Endothelial cell (in vitro differentiated cells): ENCODE measurements at regions not wholly inside any gene's neighbourhood (a gene's known extent, or its start where the extent isn't known, plus 50 kb on each side); places are given as distances from the start of the nearest gene placed in this dataset.

Experiments used
- DNase-seq: peaks from one replicate; pipeline ENCODE4 v3.0.0; 2021; ENCODE audit warnings: low spot score
- H3K27ac Mint-ChIP-seq: one replicate; pipeline ENCODE4 v1.8.0; 2021; ENCODE audit warnings: mixed read lengths, inconsistent platforms; ENCODE audit not compliant: unreplicated experiment
- H3K27me3 Mint-ChIP-seq: one replicate; pipeline ENCODE4 v1.8.0; 2021; ENCODE audit warnings: mild to moderate bottlenecking, moderate library complexity, mixed read lengths, inconsistent platforms; ENCODE audit not compliant: unreplicated experiment
- H3K36me3 Mint-ChIP-seq: one replicate; pipeline ENCODE4 v1.8.0; 2021; ENCODE audit warnings: mild to moderate bottlenecking, low read depth, mixed read lengths, inconsistent platforms; ENCODE audit not compliant: unreplicated experiment
- H3K4me1 Mint-ChIP-seq: one replicate; pipeline ENCODE4 v1.8.0; 2021; ENCODE audit warnings: mild to moderate bottlenecking, mixed read lengths, inconsistent platforms; ENCODE audit not compliant: unreplicated experiment
- H3K4me3 Mint-ChIP-seq: one replicate; pipeline ENCODE4 v1.8.0; 2021; ENCODE audit warnings: mild to moderate bottlenecking, mixed read lengths, inconsistent platforms; ENCODE audit not compliant: unreplicated experiment
- H3K9me3 Mint-ChIP-seq: one replicate; pipeline ENCODE4 v1.8.0; 2021; ENCODE audit warnings: mixed read lengths, inconsistent platforms; ENCODE audit not compliant: unreplicated experiment
- CTCF ChIP-seq: fragments of 200-600 bp; sonication (generic); IDR thresholded peaks from one replicate; pipeline ENCODE4 v1.5.0; 2021; ENCODE audit warnings: antibody characterized with exemption; ENCODE audit not compliant: unreplicated experiment

GRCh38 chr12:90407841-90408240 lies 547.1 kb downstream of the CCER1 start:
- TF ChIP-seq CTCF = no peak
- DNase-seq = no peak
- Mint-ChIP-seq H3K27ac (no peak overlapping the region), H3K9me3 (no peaks in the 10 kb centered on the region), H3K4me1 (no peaks in the 10 kb centered on the region), H3K36me3 (no peaks in the 10 kb centered on the region), H3K4me3 (no peak overlapping the region), H3K27me3 (no peaks in the 10 kb centered on the region)

GRCh38 chr12:90404071-90404470 lies 550.9 kb downstream of the CCER1 start:
- no peak for DNase-seq
- Mint-ChIP-seq H3K4me3 (no peak overlapping the region), H3K36me3 (no peaks in the 10 kb centered on the region), H3K27me3 (no peaks in the 10 kb centered on the region), H3K9me3 (no peaks in the 10 kb centered on the region), H3K27ac (no peak overlapping the region), H3K4me1 (no peaks in the 10 kb centered on the region)
- no peak for TF ChIP-seq CTCF

GRCh38 chr12:90401185-90401584 lies 553.8 kb downstream of the CCER1 start:
- H3K27ac Mint-ChIP-seq = no peak overlapping the region
- H3K27me3 Mint-ChIP-seq = no peaks in the 10 kb centered on the region
- H3K4me3 Mint-ChIP-seq = no peak overlapping the region
- no peak for DNase-seq
- no peaks in the 10 kb centered on the region for H3K9me3 Mint-ChIP-seq
- no peak for TF ChIP-seq CTCF
- H3K36me3 Mint-ChIP-seq = no peaks in the 10 kb centered on the region
- no peaks in the 10 kb centered on the region for H3K4me1 Mint-ChIP-seq

GRCh38 chr12:90399357-90399756 lies 555.6 kb downstream of the CCER1 start:
- Mint-ChIP-seq H3K4me1 (no peaks in the 10 kb centered on the region), H3K4me3 (no peak overlapping the region), H3K36me3 (no peaks in the 10 kb centered on the region), H3K27me3 (no peaks in the 10 kb centered on the region), H3K9me3 (no peaks in the 10 kb centered on the region), H3K27ac (no peak overlapping the region)
- TF ChIP-seq CTCF = no peak
- no peak for DNase-seq

- Mint-ChIP-seq H3K27ac (no peak overlapping the region), H3K4me3 (no peak overlapping the region), H3K36me3 (no peaks in the 10 kb centered on the region), H3K9me3 (no peaks in the 10 kb centered on the region), H3K4me1 (no peaks in the 10 kb centered on the region), H3K27me3 (no peaks in the 10 kb centered on the region)
- no peak for DNase-seq
- no peak for TF ChIP-seq CTCF
Observed at GRCh38 chr12:90398285-90398836, 556.6 kb downstream of the CCER1 start.
